ENCODE measurements at regions not wholly inside any gene's neighbourhood (a gene's known extent, or its start where the extent isn't known, plus 50 kb on each side); places are given as distances from the start of the nearest gene placed in this dataset.

DNA sequence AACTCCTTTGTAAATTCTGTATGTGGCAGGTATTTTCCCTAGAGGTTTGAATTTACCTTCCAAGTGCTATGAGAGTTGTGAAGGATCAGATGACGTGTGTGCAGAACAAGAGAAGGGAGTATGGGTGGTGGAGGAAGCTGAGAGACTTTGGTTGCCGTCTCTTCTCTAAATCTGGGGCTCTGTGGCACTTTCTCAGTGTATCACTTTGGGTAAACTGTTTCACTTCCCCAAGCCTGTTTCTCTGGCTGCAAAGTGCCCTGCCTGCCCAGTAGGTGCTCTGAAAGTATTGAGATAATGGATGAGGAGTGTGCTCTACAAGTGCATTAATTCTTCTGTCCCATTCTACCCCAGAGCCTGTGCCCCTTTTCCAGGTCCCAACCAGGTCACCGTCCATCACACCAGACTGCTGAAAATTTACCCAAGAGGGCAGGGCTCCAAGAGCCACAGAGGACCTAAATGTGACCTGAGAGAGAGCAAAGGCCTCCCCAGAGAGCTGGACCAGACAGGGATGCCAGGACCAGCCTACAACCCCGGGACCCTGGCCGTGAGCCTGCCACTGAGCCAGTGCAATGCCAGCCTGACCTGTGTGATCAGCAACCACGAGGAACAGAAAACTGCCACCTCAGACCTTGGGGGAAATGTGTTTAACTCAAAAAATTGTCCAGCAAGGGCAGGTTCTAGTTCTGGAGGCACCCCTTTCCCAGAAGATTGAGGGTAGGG is 131.6 kb upstream of the ETV3 start:
- H3K4me1 ChIP-seq (ENCODE audit: control insufficient read depth, insufficient read depth, low read length), result no peaks in the 10 kb centered on the region
- no peak for TF ChIP-seq TCF7L2 (IDR thresholded peaks at IDR 0.05; ENCODE audit: low read depth, low read length)
- TF ChIP-seq SIN3A (IDR thresholded peaks at IDR 0.05; ENCODE audit: borderline replicate concordance, insufficient read depth, low read depth, low read length), result no peak
- TF ChIP-seq, protein P1, sequence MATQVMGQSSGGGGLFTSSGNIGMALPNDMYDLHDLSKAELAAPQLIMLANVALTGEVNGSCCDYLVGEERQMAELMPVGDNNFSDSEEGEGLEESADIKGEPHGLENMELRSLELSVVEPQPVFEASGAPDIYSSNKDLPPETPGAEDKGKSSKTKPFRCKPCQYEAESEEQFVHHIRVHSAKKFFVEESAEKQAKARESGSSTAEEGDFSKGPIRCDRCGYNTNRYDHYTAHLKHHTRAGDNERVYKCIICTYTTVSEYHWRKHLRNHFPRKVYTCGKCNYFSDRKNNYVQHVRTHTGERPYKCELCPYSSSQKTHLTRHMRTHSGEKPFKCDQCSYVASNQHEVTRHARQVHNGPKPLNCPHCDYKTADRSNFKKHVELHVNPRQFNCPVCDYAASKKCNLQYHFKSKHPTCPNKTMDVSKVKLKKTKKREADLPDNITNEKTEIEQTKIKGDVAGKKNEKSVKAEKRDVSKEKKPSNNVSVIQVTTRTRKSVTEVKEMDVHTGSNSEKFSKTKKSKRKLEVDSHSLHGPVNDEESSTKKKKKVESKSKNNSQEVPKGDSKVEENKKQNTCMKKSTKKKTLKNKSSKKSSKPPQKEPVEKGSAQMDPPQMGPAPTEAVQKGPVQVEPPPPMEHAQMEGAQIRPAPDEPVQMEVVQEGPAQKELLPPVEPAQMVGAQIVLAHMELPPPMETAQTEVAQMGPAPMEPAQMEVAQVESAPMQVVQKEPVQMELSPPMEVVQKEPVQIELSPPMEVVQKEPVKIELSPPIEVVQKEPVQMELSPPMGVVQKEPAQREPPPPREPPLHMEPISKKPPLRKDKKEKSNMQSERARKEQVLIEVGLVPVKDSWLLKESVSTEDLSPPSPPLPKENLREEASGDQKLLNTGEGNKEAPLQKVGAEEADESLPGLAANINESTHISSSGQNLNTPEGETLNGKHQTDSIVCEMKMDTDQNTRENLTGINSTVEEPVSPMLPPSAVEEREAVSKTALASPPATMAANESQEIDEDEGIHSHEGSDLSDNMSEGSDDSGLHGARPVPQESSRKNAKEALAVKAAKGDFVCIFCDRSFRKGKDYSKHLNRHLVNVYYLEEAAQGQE (IDR thresholded peaks at IDR 0.05; ENCODE audit: insufficient read depth in 1 of 2, low read depth in 2 of 2, low read length in 1 of 2), result no peak
- TF ChIP-seq POLR2AphosphoS5 (IDR thresholded peaks at IDR 0.05; ENCODE audit: low read depth, low read length), result no peak
- TF ChIP-seq, protein P2, sequence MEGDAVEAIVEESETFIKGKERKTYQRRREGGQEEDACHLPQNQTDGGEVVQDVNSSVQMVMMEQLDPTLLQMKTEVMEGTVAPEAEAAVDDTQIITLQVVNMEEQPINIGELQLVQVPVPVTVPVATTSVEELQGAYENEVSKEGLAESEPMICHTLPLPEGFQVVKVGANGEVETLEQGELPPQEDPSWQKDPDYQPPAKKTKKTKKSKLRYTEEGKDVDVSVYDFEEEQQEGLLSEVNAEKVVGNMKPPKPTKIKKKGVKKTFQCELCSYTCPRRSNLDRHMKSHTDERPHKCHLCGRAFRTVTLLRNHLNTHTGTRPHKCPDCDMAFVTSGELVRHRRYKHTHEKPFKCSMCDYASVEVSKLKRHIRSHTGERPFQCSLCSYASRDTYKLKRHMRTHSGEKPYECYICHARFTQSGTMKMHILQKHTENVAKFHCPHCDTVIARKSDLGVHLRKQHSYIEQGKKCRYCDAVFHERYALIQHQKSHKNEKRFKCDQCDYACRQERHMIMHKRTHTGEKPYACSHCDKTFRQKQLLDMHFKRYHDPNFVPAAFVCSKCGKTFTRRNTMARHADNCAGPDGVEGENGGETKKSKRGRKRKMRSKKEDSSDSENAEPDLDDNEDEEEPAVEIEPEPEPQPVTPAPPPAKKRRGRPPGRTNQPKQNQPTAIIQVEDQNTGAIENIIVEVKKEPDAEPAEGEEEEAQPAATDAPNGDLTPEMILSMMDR (IDR thresholded peaks at IDR 0.05), result no peak
- ChIA-PET POLR2A (no interaction called here), CTCF (no interaction called here)
- no TSS peak for BruUV-seq (replicated peaks)
- intact Hi-C loops (cut with micrococcal nuclease; ENCODE audit: unreplicated experiment) (no loop called here), in situ Hi-C loops (cut with HindIII; ENCODE audit: low pct_unique_long_range_greater_than_20kb, low sequenced_read_pairs) (no loop called here)
- H3K4me3 ChIP-seq (ENCODE audit: low read depth in 2 of 2, low read length in 2 of 2), result no peak overlapping the region
- peaks cover 14% of the 10 kb centered on the region for H3K27me3 ChIP-seq (ENCODE audit: control insufficient read depth, insufficient read depth, low read length)
- H3K36me3 ChIP-seq (ENCODE audit: control insufficient read depth, insufficient read depth, low read length), result no peaks in the 10 kb centered on the region
- DNase-seq (ENCODE audit: low read depth, low spot score) (no peak), ATAC-seq (no peak)
- no peak overlapping the region for H3K27ac ChIP-seq (ENCODE audit: low read length)
- no peaks in the 10 kb centered on the region for H3K9me3 ChIP-seq (ENCODE audit: control insufficient read depth, insufficient read depth, low read depth, low read length)

DNA sequence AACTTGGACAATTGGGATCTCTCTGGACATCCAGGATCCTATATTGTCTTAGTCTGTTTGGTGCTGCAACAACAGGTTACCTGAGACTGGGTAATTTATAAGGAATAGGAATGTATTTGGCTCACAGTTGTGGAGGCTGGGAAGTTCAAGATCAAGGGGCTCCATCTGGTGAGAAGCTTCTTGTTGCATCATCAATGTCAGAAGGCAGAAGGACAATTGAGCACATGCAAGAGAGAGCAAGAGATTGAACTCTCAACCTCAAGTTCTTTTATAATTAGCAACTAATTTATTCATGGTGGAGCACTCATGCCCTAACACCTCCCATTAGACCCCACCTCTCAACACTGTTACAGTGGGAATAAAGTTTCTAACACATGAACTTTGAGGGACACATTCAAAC is 124.7 kb upstream of the ETV3 start:
- H3K27me3 ChIP-seq (ENCODE audit: control insufficient read depth, insufficient read depth, low read length), result peaks cover 8% of the 10 kb centered on the region
- no peak overlapping the region for H3K4me3 ChIP-seq (ENCODE audit: low read depth in 2 of 2, low read length in 2 of 2)
- ChIA-PET CTCF (no interaction called here), POLR2A (no interaction called here)
- no peaks in the 10 kb centered on the region for H3K4me1 ChIP-seq (ENCODE audit: control insufficient read depth, insufficient read depth, low read length)
- DNase-seq (ENCODE audit: low read depth, low spot score) (no peak), ATAC-seq (no peak)
- H3K36me3 ChIP-seq (ENCODE audit: control insufficient read depth, insufficient read depth, low read length), result no peaks in the 10 kb centered on the region
- in situ Hi-C loops (cut with HindIII; ENCODE audit: low pct_unique_long_range_greater_than_20kb, low sequenced_read_pairs), result no loop called here
- TF ChIP-seq, protein P1 (IDR thresholded peaks at IDR 0.05; ENCODE audit: insufficient read depth in 1 of 2, low read depth in 2 of 2, low read length in 1 of 2), result no peak
- TF ChIP-seq POLR2AphosphoS5 (IDR thresholded peaks at IDR 0.05; ENCODE audit: low read depth, low read length), result no peak
- TF ChIP-seq, protein P2 (IDR thresholded peaks at IDR 0.05), result no peak
- TF ChIP-seq TCF7L2 (IDR thresholded peaks at IDR 0.05; ENCODE audit: low read depth, low read length), result no peak
- no peak for TF ChIP-seq SIN3A (IDR thresholded peaks at IDR 0.05; ENCODE audit: borderline replicate concordance, insufficient read depth, low read depth, low read length)
- no TSS peak for BruUV-seq (replicated peaks)
- intact Hi-C loops (cut with micrococcal nuclease; ENCODE audit: unreplicated experiment), result no loop called here
- no peaks in the 10 kb centered on the region for H3K9me3 ChIP-seq (ENCODE audit: control insufficient read depth, insufficient read depth, low read depth, low read length)
- H3K27ac ChIP-seq (ENCODE audit: low read length), result no peak overlapping the region
